GM21717 (cell line): ENCODE measurements at regions not wholly inside any gene's neighbourhood (a gene's known extent, or its start where the extent isn't known, plus 50 kb on each side); places are given as distances from the start of the nearest gene placed in this dataset.

ENCODE experiments used
- ATAC-seq: cut with Tn5 transposase; IDR thresholded peaks from one replicate; pipeline ENCODE4 v1.9.1; 2021; ENCODE audit warnings: mild to moderate bottlenecking, moderate library complexity; ENCODE audit not compliant: unreplicated experiment

- ATAC-seq, result no peak
These were observed 377.3 kb downstream of the SHQ1 start for GRCh38 chr3:72470904-72471417.

DNA sequence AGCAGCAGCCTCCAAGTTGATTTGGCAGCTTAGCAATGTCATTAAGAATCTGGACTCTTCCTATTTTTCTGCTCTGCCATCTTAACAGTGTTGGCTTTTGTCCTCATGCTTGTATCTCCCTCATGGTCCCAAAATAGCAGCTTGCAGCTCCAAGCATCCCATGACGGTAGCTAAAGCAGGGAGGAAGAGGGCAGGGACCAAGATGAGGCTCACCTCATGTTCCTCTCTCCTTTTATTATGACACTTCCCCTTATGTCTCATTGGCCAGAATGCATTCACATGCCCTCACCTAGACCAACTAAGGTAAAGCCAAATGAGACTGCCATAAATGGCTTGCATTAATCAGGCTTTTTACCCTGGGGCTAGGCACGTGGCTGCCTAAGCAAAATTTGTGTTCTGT lies 382.4 kb downstream of the SHQ1 start:
- ATAC-seq, result no peak

- ATAC-seq, result no peak
These were observed 385.2 kb downstream of the SHQ1 start for GRCh38 chr3:72463083-72463482.

- ATAC-seq, result no peak
These were observed 385.6 kb downstream of the SHQ1 start for GRCh38 chr3:72462595-72463011.

DNA sequence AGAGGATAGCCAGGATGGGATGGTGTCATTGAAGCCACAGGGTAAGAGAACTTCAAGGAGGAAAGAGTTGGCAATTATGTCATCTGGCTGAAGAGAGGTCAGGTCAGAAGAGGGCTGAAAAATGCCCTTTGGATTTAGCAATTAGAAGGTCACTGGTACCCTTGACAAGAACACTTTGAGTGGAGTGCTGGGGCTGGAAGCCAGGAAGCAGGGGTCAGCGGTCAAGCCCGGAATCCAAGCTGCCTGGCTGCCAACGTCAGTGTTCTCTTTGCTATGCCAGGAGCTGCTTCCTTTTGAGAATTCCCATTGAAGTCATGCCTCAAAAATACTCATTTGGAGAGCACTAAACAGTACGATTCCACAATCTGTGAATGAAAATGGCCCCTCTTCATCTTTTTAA lies 386.5 kb downstream of the SHQ1 start:
- no peak for ATAC-seq

GRCh38 chr3:72460205-72461174 lies 387.8 kb downstream of the SHQ1 start:
- no peak for ATAC-seq

DNA sequence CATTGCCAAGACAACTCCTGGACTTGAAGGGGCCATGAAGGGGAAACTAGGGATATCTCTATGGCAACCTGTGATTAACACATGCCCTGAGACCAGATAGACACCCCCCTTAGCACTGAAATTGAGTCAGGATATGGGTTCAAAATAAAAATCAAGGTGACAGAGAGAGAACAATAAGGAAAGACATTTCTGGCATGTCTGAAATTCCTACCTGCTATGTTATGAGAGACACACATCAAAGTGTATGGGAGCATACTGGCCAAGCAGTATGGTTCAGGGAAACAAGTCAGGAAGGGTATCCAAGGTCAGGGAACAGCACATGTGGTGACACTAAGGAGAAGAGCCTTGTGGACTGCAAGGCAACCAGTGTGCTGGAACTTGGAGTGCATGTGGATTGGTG lies 388.7 kb downstream of the SHQ1 start:
- ATAC-seq, result no peak

GRCh38 chr3:72458375-72458774 lies 389.9 kb downstream of the SHQ1 start:
- no peak for ATAC-seq

DNA sequence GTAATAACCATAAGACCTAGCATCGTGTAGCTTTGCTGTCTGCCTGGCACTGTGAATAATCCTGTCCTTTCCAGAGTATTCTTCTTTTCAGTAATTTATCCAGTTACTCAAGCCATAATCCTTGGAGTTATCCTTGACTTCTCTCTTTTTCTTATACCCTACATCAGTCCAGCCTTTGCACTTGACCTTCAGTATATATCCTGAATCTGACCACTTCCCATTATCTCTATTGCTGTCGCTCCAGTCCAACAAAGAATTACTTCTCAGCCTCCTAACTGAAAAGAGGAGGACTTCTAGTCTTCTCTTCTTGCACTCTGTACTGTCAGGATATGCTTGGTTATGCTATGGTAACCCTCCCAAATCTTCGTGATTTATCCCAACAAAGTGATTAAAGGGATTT lies 393.8 kb downstream of the SHQ1 start:
- ATAC-seq, result no peak

DNA sequence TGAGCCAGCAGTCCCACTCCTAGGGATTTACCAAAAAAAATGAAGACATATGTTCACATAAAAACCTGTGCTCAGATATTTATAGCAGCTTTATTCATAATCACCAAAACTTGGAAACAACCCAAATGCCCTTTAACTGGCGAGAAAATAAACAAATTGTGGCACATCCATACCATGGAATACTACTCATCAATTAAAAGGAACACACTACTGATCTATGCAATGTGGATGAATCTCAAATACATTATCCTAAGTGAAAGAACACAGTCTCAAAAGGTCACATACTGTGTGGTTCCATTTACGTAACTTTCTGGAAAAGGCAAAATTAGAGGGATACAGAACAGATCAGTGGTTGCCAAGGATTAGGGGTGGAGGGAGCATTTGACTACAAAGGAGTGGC lies 394.5 kb downstream of the SHQ1 start:
- ATAC-seq, result no peak

DNA sequence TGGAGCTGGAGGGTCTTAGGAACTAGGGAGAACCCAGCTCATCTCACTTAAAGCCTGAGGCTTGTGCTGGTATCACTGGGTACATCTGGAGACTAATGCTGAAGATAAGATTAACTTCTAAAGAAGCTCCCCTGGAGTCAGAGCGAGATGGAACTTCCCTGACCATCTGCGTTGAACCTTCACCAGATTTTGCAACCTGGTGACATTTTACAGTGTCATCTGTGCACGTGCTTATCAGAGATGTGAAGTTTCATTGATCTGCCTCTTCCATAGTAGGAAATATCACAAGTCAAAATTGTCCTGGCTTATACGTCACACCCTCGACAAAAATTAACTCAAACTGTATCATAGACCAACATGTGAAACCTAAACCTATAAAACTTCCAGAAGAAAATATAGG lies 395.5 kb downstream of the SHQ1 start:
- no peak for ATAC-seq

DNA sequence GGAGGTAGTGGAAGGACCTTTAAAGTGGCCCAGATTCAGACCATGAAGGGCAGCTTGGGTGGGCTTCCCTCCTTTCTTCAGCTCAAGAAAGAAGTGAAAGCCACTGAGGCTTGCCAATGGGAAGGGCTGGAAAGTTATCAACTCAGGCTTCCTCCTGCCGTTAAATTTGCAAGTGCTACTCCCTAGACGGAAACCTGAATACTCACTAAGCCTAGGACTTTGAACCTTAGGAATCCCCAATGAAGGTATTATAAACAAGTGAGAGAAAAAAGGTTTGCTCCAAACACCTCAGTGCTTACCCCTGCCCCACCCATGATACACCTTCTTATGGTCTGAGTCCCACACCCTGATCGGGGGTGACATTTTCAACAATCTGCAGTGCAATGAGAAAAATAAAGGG lies 396.4 kb downstream of the SHQ1 start:
- ATAC-seq, result no peak

DNA sequence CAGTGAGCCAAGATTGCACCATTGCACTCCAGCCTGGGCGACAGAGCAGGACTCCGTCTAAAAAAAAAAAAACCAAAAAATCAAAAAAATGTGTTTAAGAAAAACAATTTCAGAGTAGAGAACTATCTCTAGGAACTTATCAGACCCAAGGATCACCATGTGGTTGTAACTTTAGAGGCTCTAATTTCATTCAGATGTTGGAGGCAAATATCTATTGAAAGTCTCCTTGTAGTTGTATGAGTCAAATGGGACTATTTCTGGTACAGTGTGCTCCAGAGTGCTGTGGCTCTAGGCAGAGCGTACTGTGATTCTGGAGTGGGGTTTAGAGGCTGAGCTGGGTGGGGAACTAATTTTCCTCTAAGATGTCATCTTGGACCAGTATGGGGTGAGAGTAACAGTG lies 398.7 kb downstream of the SHQ1 start:
- no peak for ATAC-seq

DNA sequence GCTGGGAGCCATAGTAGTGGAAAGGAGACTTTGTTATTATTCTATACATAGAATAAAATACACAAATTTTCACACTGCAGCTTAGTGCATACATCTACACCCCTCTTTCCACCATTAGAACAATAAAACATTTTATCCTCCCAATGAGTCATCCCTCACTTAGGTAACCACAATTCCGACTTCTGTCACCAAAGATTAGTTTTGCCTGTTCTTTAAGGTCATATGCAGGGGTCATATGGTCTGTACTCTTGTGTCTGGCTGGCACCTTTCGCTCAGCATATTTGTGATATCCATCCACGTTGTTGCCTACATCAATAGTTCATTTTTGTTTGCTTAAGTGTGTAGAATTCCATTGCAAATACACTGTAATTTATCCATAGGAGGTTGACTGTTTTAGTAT lies 399.4 kb downstream of the SHQ1 start:
- no peak for ATAC-seq

- ATAC-seq, result no peak
These were observed 399.8 kb downstream of the SHQ1 start for GRCh38 chr3:72448375-72448823.

- ATAC-seq, result peak; percentile 71
These were observed 400.9 kb downstream of the SHQ1 start for GRCh38 chr3:72447059-72447946.

- ATAC-seq, result peak; percentile 27
These were observed 401.8 kb downstream of the SHQ1 start, which contains the start of gene RYBP for GRCh38 chr3:72446218-72447058. Gene RYBP (minus strand): TSS chr3:72446621.

GRCh38 chr3:72445827-72446217 lies 402.4 kb downstream of the SHQ1 start:
- ATAC-seq, result no peak

- no peak for ATAC-seq
These were observed 403.5 kb downstream of the SHQ1 start for GRCh38 chr3:72444656-72445223.

GRCh38 chr3:72442759-72443158 lies 405.5 kb downstream of the SHQ1 start:
- ATAC-seq, result no peak
